CD4-positive, CD25-positive, alpha-beta regulatory T cell (primary cell): ENCODE measurements at regions not wholly inside any gene's neighbourhood (a gene's known extent, or its start where the extent isn't known, plus 50 kb on each side); places are given as distances from the start of the nearest gene placed in this dataset.

ENCODE experiments used
- ATAC-seq, 2 donors: fragments of 150-1000 bp; cut with Tn5 transposase; one replicate each; pipeline ENCODE4 v1.10.0; 2021; ENCODE audit warnings: low read depth in 2 of 2, moderate number of reproducible peaks in 2 of 2, moderate library complexity in 1 of 2
- DNase-seq, 3 donors: peaks; one replicate each; pipeline versions ENCODE4 v3.0.0 to v3.0.0-alpha.2; 2012 to 2022; ENCODE audit warnings: mixed read lengths in 1 of 3
- H3K27ac ChIP-seq: one replicate; pipeline ENCODE4 v1.7.0; 2013; ENCODE audit warnings: mild to moderate bottlenecking, low read length; ENCODE audit not compliant: insufficient read depth, poor library complexity, severe bottlenecking
- H3K27me3 ChIP-seq: one replicate; pipeline ENCODE4 v1.7.0; 2013; ENCODE audit warnings: low read length; ENCODE audit not compliant: control insufficient read depth, insufficient read depth
- H3K36me3 ChIP-seq: one replicate; pipeline ENCODE4 v1.7.0; 2013; ENCODE audit warnings: mild to moderate bottlenecking, low read length, moderate library complexity; ENCODE audit not compliant: control insufficient read depth, insufficient read depth
- H3K4me1 ChIP-seq: 2 replicates; pipeline ENCODE4 v1.7.0; 2013; ENCODE audit warnings: mild to moderate bottlenecking, low read length; ENCODE audit not compliant: insufficient read depth, control insufficient read depth, poor library complexity, severe bottlenecking
- H3K4me3 ChIP-seq: one replicate; pipeline ENCODE4 v1.7.0; 2013; ENCODE audit warnings: low read depth, mild to moderate bottlenecking, low read length, moderate library complexity
- H3K9me3 ChIP-seq, 2 experiments: 1 replicate in 1 of 2; 2 replicates in 1 of 2; pipeline ENCODE4 v1.7.0; 2013; ENCODE audit warnings: low read length in 2 of 2, mild to moderate bottlenecking in 1 of 2, moderate library complexity in 1 of 2; ENCODE audit not compliant: control insufficient read depth in 2 of 2
- H3K27ac Mint-ChIP-seq, 3 donors: one replicate each; pipeline ENCODE4 v1.8.0; 2020 to 2022; ENCODE audit warnings: mild to moderate bottlenecking in 3 of 3, mixed read lengths in 3 of 3, moderate library complexity in 2 of 3
- H3K27me3 Mint-ChIP-seq: one replicate; pipeline ENCODE4 v1.8.0; 2022; ENCODE audit warnings: mild to moderate bottlenecking, mixed read lengths
- H3K36me3 Mint-ChIP-seq: one replicate; pipeline ENCODE4 v1.8.0; 2020; ENCODE audit warnings: mixed read lengths
- H3K4me1 Mint-ChIP-seq, 4 donors: one replicate each; pipeline ENCODE4 v1.8.0; 2020 to 2022; ENCODE audit warnings: mixed read lengths in 4 of 4, mild to moderate bottlenecking in 1 of 4
- H3K4me3 Mint-ChIP-seq, 4 donors: one replicate each; pipeline ENCODE4 v1.8.0; 2020 to 2022; ENCODE audit warnings: mild to moderate bottlenecking in 4 of 4, mixed read lengths in 4 of 4, moderate library complexity in 3 of 4
- H3K9me3 Mint-ChIP-seq, 7 donors: one replicate each; pipeline ENCODE4 v1.8.0; 2020 to 2022; ENCODE audit warnings: mixed read lengths in 7 of 7, mild to moderate bottlenecking in 3 of 7, moderate library complexity in 2 of 7

DNA sequence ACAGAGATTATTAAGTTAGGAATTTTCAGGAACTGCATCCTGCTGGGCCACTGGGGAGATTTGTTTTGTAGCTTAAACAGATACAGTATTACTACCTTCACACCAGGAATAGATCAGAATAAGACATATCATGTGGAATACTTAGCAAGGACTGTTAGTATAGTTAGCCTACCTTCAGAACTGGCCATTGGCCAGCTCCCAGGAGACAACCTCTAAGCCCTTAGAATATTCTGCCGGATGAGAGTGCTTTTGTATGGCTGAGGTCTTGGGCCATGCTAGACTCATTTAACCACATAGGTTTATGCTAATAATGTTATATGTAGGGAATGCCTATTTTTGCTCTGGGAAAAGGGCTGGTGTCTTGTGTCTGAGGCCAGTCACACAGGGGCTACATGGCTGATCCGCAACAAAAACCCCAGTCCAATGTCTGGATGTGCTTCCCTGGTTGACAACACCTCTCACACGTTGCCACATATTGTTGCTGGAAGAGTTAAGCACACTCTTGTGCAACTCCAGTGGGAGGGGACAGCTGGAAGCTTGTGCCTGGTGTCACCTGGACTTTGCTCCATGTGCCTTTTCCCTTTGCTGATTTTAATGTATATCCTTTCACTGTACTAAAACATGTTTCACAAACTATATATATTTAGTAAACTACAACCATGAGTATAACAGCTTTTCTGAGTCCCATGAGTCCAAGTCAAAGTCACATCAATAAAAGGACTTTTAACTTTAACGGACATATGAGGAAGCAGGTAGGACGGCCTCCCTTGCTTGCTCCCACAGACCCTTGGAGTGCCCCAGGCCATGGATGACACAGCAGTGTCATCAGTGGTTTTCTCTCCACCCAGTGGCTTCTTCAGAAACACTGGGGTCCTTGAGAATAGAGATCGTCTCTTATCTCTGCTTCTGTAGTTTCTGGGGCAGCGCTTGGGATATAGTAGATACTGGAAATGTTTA lies 118.0 kb upstream of the C3orf80 start:
- Mint-ChIP-seq H3K27me3 (peaks cover 29% of the 10 kb centered on the region), H3K4me3 (no peak overlapping the region), H3K4me1 (peaks cover 0 to 4% (median 0%) of the 10 kb centered on the region in 4 donors), H3K27ac (no peak overlapping the region), H3K36me3 (no peaks in the 10 kb centered on the region), H3K9me3 (peaks cover 0 to 2% (median 0%) of the 10 kb centered on the region in 7 donors)
- Histone ChIP-seq H3K36me3 (no peaks in the 10 kb centered on the region), H3K27ac (no peak overlapping the region), H3K4me1 (no peaks in the 10 kb centered on the region), H3K4me3 (no peak overlapping the region), H3K27me3 (peaks cover 3% of the 10 kb centered on the region), H3K9me3 (no peaks in the 10 kb centered on the region)
- DNase-seq (no peak), ATAC-seq (no peak)

DNA sequence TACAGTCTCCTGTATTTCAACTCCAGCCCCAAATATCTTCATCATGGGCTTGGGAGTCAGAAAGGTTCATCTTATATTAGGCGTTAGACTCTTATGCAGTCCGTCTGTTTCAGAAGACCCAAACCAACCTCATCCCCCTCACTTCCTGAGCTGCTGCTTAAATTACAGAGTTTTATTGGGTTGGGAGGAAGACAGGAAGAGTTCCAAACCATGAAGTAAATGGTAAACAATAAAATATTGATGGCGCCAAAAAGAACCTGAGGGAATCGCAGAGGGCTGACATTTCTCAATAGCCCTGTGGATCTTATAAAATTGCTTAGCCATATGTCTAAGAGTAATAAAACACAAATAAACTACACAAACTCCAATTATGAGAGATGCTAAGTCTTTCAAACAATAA lies 116.9 kb upstream of the C3orf80 start:
- Histone ChIP-seq H3K4me1 (no peaks in the 10 kb centered on the region), H3K27me3 (peaks cover 9% of the 10 kb centered on the region), H3K9me3 (no peaks in the 10 kb centered on the region), H3K4me3 (no peak overlapping the region), H3K36me3 (no peaks in the 10 kb centered on the region), H3K27ac (no peak overlapping the region)
- H3K27ac Mint-ChIP-seq: no peak overlapping the region
- H3K4me1 Mint-ChIP-seq: peaks cover 0 to 4% (median 0%) of the 10 kb centered on the region in 4 donors
- DNase-seq (no peak), ATAC-seq (no peak)
- peaks cover 34% of the 10 kb centered on the region for H3K27me3 Mint-ChIP-seq
- no peaks in the 10 kb centered on the region for H3K36me3 Mint-ChIP-seq
- peaks cover 0 to 2% (median 0%) of the 10 kb centered on the region in 7 donors for H3K9me3 Mint-ChIP-seq
- no peak overlapping the region for H3K4me3 Mint-ChIP-seq

DNA sequence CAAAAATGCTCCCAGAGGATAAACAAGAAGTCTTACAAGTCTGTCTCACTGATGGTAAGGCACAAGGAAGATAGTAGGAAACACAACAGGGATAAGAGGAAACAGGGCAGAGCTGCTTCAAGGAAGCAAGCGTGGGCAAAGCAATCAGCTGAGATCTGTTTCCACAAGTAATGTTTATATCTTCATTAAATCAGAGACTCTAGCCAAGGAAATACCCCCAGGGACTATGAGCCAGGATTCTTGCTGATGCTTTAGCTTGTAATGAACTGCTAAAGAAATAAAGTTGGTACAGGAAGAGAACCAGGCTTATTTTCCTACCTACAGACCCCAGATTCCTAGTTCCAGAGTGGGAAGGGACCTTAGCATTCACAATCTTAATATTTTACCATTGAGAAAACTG lies 112.7 kb upstream of the C3orf80 start:
- Histone ChIP-seq H3K36me3 (no peaks in the 10 kb centered on the region), H3K4me1 (no peaks in the 10 kb centered on the region), H3K9me3 (no peaks in the 10 kb centered on the region), H3K4me3 (no peak overlapping the region), H3K27me3 (peaks cover 9% of the 10 kb centered on the region), H3K27ac (no peak overlapping the region)
- Mint-ChIP-seq H3K27me3 (peaks cover 41% of the 10 kb centered on the region), H3K9me3 (peaks cover 0 to 3% (median 2%) of the 10 kb centered on the region in 7 donors), H3K4me1 (peaks cover 0 to 4% (median 0%) of the 10 kb centered on the region in 4 donors), H3K4me3 (no peak overlapping the region), H3K36me3 (no peaks in the 10 kb centered on the region), H3K27ac (no peak overlapping the region)
- ATAC-seq: no peak
- no peak for DNase-seq

DNA sequence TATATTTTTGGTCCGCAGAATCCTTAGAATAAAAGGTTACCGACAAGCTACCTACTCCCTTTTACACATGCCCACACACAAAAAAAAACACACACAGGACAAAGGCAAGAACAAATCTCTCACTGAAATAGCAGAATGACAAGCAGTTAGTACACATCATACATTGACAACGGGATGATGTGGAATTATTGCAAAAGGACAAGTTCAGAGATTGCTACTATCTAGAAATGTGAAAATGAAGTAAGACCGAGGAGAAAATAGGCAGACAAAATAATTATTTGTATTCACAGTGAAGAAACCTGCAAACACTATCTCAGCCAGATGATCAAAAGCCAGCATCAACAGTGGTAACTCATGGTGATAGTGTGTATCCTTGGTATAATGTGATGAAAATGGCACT lies 112.2 kb upstream of the C3orf80 start:
- H3K4me1 Mint-ChIP-seq: peaks cover 0 to 4% (median 0%) of the 10 kb centered on the region in 4 donors
- H3K4me3 Mint-ChIP-seq: no peak overlapping the region
- no peak overlapping the region for H3K27ac ChIP-seq
- no peaks in the 10 kb centered on the region for H3K36me3 Mint-ChIP-seq
- DNase-seq: no peak
- H3K27me3 Mint-ChIP-seq: peaks cover 41% of the 10 kb centered on the region
- ATAC-seq: no peak
- peaks cover 0 to 7% (median 2%) of the 10 kb centered on the region in 7 donors for H3K9me3 Mint-ChIP-seq
- H3K4me3 ChIP-seq: no peak overlapping the region
- no peak overlapping the region for H3K27ac Mint-ChIP-seq
- H3K36me3 ChIP-seq: no peaks in the 10 kb centered on the region
- no peaks in the 10 kb centered on the region for H3K9me3 ChIP-seq
- no peaks in the 10 kb centered on the region for H3K4me1 ChIP-seq
- H3K27me3 ChIP-seq: peaks cover 9% of the 10 kb centered on the region

DNA sequence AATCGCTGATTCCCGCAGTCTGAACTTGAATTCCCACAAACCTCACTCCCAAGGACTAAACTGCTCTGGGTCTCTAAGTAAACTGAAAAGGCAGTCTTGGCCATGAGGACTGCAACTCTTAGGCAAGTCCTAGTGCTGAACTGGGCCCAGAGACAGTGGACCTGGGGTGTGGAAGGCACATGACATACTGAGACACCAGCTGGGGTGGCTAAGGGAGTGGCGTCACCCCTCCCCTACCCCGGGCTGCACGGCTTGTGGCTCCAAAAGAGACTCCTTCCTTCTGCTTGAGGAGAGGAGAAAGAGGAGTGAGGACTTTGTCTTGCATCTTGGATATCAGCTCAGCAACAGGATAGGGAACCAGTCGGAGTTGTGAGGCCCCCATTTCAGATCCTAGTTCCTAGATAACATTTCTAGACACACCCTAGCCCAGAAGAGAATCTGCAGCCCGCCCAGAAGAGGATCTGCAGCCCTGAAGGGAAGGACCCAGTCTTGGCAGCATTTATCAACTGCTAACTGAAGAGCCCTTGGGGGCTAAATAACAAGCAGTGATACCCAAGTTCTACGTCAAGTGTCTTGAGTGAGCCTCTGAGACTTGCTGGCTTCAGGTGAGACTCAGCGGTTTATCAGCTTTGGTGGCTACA lies 110.7 kb upstream of the C3orf80 start:
- Mint-ChIP-seq H3K27ac (no peak overlapping the region), H3K4me1 (peaks cover 0 to 4% (median 0%) of the 10 kb centered on the region in 4 donors), H3K9me3 (peaks cover 0 to 11% (median 2%) of the 10 kb centered on the region in 7 donors), H3K36me3 (no peaks in the 10 kb centered on the region), H3K4me3 (no peak overlapping the region), H3K27me3 (peaks cover 42% of the 10 kb centered on the region)
- no peak overlapping the region for H3K4me3 ChIP-seq
- H3K27ac ChIP-seq: no peak overlapping the region
- no peaks in the 10 kb centered on the region for H3K4me1 ChIP-seq
- no peaks in the 10 kb centered on the region for H3K36me3 ChIP-seq
- no peaks in the 10 kb centered on the region for H3K9me3 ChIP-seq
- ATAC-seq: no peak
- DNase-seq: no peak
- H3K27me3 ChIP-seq: peaks cover 7% of the 10 kb centered on the region

DNA sequence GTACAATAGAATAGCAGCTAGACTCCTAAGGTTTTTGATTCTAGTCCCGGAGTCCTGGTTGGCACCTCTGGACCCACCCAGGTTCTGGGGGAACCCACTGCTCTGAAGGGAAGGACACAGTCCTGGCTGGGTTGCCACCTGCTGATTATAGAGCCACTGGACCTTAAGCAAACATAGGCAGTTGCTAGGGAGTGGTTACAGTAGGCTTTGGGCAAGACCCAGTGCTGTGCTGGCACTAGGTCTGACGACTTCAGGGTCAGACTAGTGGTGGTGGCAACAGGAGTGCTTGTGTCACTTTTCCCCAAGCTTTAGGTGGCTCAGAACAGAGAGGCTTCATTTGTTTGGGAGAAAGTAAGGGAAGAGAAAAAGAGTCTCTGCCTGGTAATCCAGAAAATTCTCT lies 109.8 kb upstream of the C3orf80 start:
- DNase-seq (no peak), ATAC-seq (no peak)
- no peak overlapping the region for H3K4me3 ChIP-seq
- Mint-ChIP-seq H3K4me1 (peaks cover 0 to 4% (median 0%) of the 10 kb centered on the region in 4 donors), H3K9me3 (peaks cover 2 to 20% (median 3%) of the 10 kb centered on the region in 7 donors), H3K27ac (no peak overlapping the region), H3K4me3 (no peak overlapping the region), H3K27me3 (peaks cover 43% of the 10 kb centered on the region), H3K36me3 (no peaks in the 10 kb centered on the region)
- no peaks in the 10 kb centered on the region for H3K4me1 ChIP-seq
- no peaks in the 10 kb centered on the region for H3K36me3 ChIP-seq
- no peak overlapping the region for H3K27ac ChIP-seq
- H3K9me3 ChIP-seq: no peaks in the 10 kb centered on the region
- peaks cover 7% of the 10 kb centered on the region for H3K27me3 ChIP-seq

DNA sequence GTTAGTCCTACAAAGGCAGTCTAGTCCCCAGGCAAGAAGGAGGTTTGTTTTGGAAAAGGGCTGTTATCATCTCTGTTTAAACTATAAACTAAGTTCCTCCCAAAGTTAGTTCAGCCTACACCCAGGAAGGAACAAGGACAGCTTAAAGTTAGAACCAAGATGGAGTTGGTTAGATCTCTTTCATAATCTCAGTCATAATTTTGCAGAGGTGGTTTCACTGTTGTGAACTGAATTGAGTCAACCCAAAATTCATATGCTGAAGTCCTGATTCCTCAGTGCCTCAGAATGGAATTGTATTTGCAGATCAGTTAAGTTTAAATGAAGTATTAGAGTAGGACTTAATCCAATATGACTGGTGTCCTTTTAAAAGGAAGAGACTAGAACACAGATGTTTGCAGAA lies 101.0 kb upstream of the C3orf80 start:
- Histone ChIP-seq H3K9me3 (no peaks in the 10 kb centered on the region), H3K27me3 (no peaks in the 10 kb centered on the region), H3K4me3 (no peak overlapping the region), H3K27ac (no peak overlapping the region), H3K4me1 (no peaks in the 10 kb centered on the region), H3K36me3 (no peaks in the 10 kb centered on the region)
- DNase-seq (no peak), ATAC-seq (no peak)
- Mint-ChIP-seq H3K36me3 (no peaks in the 10 kb centered on the region), H3K27ac (no peak overlapping the region), H3K27me3 (peaks cover 15% of the 10 kb centered on the region), H3K9me3 (peaks cover 0 to 13% (median 2%) of the 10 kb centered on the region in 7 donors), H3K4me1 (no peaks in the 10 kb centered on the region), H3K4me3 (no peak overlapping the region)
